T-helper 17 cell (primary cell): ENCODE measurements at regions not wholly inside any gene's neighbourhood (a gene's known extent, or its start where the extent isn't known, plus 50 kb on each side); places are given as distances from the start of the nearest gene placed in this dataset.

Experiments
- ATAC-seq: fragments of 150-1000 bp; cut with Tn5 transposase; 2 replicates; pipeline ENCODE4 v1.10.0; 2021; ENCODE audit warnings: mild to moderate bottlenecking, moderate library complexity
- DNase-seq, 3 donors: peaks; one replicate each; pipeline versions ENCODE4 v3.0.0 to v3.0.0-alpha.2; 2020 to 2021
- H3K9me3 ChIP-seq: one replicate; pipeline ENCODE4 v1.7.0; 2013; ENCODE audit warnings: low read length, mild to moderate bottlenecking; ENCODE audit not compliant: control insufficient read depth, poor library complexity, severe bottlenecking
- H3K27ac Mint-ChIP-seq: one replicate; pipeline ENCODE4 v1.8.0; 2022; ENCODE audit warnings: mild to moderate bottlenecking, moderate library complexity, mixed read lengths
- H3K27me3 Mint-ChIP-seq: one replicate; pipeline ENCODE4 v1.8.0; 2022; ENCODE audit warnings: mixed read lengths
- H3K36me3 Mint-ChIP-seq: one replicate; pipeline ENCODE4 v1.8.0; 2022; ENCODE audit warnings: low read depth, mixed read lengths
- H3K4me1 Mint-ChIP-seq: one replicate; pipeline ENCODE4 v1.8.0; 2022; ENCODE audit warnings: mild to moderate bottlenecking, mixed read lengths
- H3K4me3 Mint-ChIP-seq: one replicate; pipeline ENCODE4 v1.8.0; 2022; ENCODE audit warnings: mild to moderate bottlenecking, moderate library complexity, mixed read lengths

DNA sequence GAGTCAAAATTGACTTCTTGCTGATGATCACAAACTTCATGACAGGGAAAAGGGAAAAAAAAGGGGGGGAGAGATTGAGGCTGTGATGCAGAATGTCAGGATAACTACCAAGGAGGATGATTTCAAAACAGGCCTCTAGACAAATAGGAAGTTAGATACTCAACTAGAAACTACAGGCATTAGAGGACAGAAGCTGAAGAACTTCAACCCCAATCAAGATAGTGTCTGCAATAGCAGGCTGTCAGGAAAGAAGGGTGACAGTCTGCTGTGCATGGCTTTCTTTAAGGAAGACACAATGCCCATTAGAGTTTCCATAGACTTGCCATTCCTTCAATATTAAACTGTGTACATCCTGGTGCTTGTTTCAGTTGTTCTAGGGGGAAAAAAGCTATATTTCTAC lies 257.2 kb downstream of the TTLL7 start:
- DNase-seq (no peak), ATAC-seq (no peak)
- Mint-ChIP-seq H3K27me3 (no peaks in the 10 kb centered on the region), H3K27ac (no peak overlapping the region), H3K4me3 (no peak overlapping the region), H3K4me1 (no peaks in the 10 kb centered on the region), H3K36me3 (no peaks in the 10 kb centered on the region)
- H3K9me3 ChIP-seq, result no peaks in the 10 kb centered on the region

DNA sequence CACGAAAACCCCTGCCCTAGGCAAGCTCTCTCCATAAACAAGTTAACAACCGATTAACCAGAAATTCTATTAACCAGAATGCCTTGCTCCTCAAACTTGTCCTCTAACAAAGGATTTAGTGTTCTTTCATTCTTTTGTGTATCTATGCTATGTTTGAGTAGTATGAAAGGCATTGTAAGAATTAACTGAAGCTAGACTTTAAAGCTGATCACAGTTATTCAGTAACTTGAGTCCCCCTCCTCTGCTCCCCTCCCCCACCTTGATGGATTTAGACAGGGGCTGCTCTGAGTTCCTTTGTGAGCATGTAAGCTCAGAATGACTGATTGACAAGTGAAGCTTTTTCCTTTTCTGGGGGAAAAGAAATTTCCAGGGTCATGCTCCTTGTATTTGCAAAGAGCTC lies 257.6 kb downstream of the TTLL7 start:
- DNase-seq (no peak), ATAC-seq (no peak)
- no peaks in the 10 kb centered on the region for H3K9me3 ChIP-seq
- H3K36me3 Mint-ChIP-seq, result no peaks in the 10 kb centered on the region
- H3K4me1 Mint-ChIP-seq, result no peaks in the 10 kb centered on the region
- H3K27me3 Mint-ChIP-seq, result no peaks in the 10 kb centered on the region
- no peak overlapping the region for H3K27ac Mint-ChIP-seq
- H3K4me3 Mint-ChIP-seq, result no peak overlapping the region

DNA sequence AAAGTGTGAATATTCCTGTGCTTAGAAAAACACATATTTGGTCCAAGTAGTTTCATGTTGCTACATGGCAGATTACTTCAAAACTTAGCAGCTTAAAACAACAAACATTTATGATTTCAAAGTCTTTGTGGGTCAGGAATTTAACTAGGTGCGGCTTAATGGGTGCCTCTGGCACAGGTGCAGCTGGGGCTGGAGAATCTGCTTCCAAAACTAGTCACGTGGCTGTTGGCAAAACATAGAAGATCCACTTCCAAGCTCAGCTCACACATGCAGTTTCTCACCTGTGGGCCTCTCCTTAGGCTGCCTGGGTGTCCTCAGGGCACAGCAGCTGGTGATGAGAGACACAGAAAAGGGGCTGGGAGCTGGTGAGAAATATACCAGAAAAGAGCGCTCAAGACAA lies 263.4 kb downstream of the TTLL7 start:
- H3K9me3 ChIP-seq, result no peaks in the 10 kb centered on the region
- Mint-ChIP-seq H3K27me3 (no peaks in the 10 kb centered on the region), H3K4me1 (no peaks in the 10 kb centered on the region), H3K36me3 (no peaks in the 10 kb centered on the region), H3K27ac (no peak overlapping the region), H3K4me3 (no peak overlapping the region)
- DNase-seq (no peak), ATAC-seq (no peak)

DNA sequence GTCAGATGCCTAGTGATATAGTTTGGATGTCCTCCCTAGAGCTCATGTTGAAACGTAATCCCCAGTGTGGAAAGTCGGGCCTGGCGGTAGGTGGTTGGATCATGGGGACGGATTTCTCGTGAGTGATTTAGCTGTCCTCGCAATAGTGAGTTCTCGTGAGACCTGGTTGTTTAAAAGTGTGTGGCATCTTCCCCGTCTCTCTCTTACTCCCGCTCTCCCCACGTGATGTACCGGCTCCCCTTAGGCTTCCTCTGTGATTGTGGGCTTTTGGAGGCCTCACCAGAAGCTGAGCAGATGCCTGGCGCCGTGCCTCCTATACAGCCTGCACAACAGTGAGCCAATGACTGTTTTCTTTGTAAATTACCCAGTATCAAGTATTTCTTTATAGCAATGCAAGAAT lies 264.5 kb downstream of the TTLL7 start:
- no peaks in the 10 kb centered on the region for H3K9me3 ChIP-seq
- DNase-seq, result no peak
- no peak for ATAC-seq
- Mint-ChIP-seq H3K4me1 (no peaks in the 10 kb centered on the region), H3K27me3 (no peaks in the 10 kb centered on the region), H3K4me3 (no peak overlapping the region), H3K36me3 (no peaks in the 10 kb centered on the region), H3K27ac (no peak overlapping the region)

DNA sequence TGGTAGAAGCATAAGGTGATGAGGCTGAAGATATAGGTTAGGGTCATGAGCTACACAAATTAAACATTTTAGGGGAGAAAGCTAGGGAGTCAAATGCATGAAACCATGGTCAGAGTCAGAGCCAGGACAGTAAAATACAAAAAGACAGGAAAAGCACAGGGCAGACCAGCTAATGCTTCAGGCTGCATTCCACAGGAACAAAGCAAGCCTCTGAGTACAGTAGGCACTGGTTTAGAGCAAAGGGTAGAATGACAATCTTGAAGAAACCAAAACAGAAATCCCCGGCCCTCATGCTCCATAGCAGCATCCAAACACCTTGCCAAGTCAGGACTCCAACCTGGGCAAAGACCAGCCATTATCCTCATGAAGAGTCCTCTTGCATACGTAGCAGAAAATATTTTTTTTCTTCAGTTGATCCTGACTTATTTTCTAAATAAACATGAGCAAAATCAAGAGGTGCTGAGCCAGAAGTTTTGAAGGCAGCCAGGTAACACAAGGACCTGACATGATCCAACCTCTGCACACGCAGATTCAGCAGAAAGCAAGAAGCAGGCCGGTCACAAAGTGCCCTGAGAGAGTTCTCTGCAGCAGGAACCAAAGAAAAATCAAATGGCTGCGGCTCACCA lies 273.1 kb downstream of the TTLL7 start:
- H3K27ac Mint-ChIP-seq, result no peak overlapping the region
- no peaks in the 10 kb centered on the region for H3K4me1 Mint-ChIP-seq
- H3K36me3 Mint-ChIP-seq, result no peaks in the 10 kb centered on the region
- no peaks in the 10 kb centered on the region for H3K9me3 ChIP-seq
- no peak overlapping the region for H3K4me3 Mint-ChIP-seq
- DNase-seq, result no peak
- no peak for ATAC-seq
- H3K27me3 Mint-ChIP-seq, result no peaks in the 10 kb centered on the region

DNA sequence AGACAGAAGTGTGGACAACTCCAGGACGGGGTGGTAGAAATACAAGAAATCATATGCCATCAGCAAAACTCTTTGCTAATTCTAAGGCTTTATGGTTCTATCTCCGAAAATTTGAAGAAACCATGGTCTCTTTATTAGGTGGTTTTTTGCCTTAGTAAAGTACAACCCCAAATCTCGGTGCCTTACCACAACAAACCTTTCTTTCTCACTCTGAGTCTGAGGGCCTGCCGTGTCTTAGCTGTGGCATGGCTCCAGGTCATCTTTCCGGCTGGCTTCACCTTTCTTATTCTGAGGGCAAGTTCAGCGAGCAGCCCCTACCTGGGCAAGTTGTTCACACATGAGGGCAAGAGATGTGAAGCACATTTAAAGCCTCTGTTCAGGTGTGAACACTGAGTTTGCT lies 280.6 kb downstream of the TTLL7 start:
- DNase-seq (no peak), ATAC-seq (no peak)
- Mint-ChIP-seq H3K36me3 (no peaks in the 10 kb centered on the region), H3K4me1 (no peaks in the 10 kb centered on the region), H3K27ac (no peak overlapping the region), H3K27me3 (no peaks in the 10 kb centered on the region), H3K4me3 (no peak overlapping the region)
- H3K9me3 ChIP-seq, result no peaks in the 10 kb centered on the region

DNA sequence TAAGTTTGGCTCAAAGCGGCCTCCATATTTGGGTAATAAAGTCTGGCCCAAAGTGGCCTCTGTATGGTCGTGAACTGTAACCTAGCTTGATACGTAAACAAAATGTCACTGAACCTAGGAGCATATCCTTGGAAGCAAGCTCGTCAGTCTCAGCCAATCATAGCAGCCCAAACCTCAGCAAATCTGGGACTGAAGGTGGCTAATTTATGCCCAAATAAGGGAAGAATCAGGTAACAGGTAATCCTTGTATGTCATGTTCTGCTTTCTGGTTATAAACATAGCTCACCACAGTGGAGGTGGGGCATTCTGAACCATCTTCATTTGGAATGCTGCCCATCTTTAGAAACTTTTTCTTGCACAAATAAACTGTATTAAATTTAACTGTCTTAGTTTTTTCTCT lies 281.1 kb downstream of the TTLL7 start:
- Mint-ChIP-seq H3K36me3 (no peaks in the 10 kb centered on the region), H3K4me3 (no peak overlapping the region), H3K4me1 (no peaks in the 10 kb centered on the region), H3K27ac (no peak overlapping the region), H3K27me3 (no peaks in the 10 kb centered on the region)
- ATAC-seq (no peak), DNase-seq (no peak)
- no peaks in the 10 kb centered on the region for H3K9me3 ChIP-seq

DNA sequence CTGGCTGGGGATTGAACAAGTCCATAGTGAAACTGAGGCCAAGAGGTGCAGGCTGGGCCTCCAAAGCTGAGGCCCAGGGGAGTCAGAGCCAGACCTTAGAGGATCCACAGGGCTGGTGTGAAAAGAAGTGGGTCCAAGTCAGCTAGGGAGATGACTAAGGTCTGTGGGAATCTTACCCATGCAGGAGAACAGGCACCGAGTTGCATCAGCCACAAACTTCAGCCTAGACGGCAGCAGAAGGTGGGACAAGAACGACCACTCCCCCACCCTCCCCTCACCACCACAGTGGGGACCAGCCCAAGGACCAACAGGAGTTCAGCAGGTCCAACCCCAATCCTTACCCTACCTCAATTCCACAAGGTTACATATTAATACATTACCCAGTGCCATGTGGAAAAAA lies 282.3 kb downstream of the TTLL7 start:
- ATAC-seq (no peak), DNase-seq (no peak)
- no peaks in the 10 kb centered on the region for H3K9me3 ChIP-seq
- no peaks in the 10 kb centered on the region for H3K27me3 Mint-ChIP-seq
- H3K36me3 Mint-ChIP-seq, result peaks cover 2% of the 10 kb centered on the region
- no peak overlapping the region for H3K4me3 Mint-ChIP-seq
- H3K27ac Mint-ChIP-seq, result no peak overlapping the region
- H3K4me1 Mint-ChIP-seq, result no peaks in the 10 kb centered on the region

DNA sequence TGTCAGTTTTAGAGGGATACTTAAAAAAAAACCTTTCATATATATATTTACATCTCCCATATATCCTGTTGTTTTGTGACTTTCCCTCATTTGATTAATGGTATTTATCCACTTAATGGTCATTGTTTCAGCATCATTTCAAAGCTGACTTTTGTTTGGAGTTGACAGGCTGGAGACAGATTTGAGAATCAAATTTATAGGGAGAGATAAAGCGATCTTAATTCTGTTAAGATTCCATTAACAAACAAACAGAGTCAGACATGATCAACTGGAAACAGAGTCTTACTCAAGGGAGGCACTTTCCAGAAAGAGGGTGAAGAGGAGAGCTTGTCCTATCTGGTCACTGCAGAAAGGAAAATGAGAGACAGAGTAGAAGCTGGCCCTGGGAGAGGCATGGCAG lies 283.4 kb downstream of the TTLL7 start:
- H3K27me3 Mint-ChIP-seq, result no peaks in the 10 kb centered on the region
- peaks cover 2% of the 10 kb centered on the region for H3K36me3 Mint-ChIP-seq
- no peaks in the 10 kb centered on the region for H3K9me3 ChIP-seq
- ATAC-seq, result no peak
- no peak overlapping the region for H3K27ac Mint-ChIP-seq
- no peaks in the 10 kb centered on the region for H3K4me1 Mint-ChIP-seq
- DNase-seq, result no peak
- no peak overlapping the region for H3K4me3 Mint-ChIP-seq

DNA sequence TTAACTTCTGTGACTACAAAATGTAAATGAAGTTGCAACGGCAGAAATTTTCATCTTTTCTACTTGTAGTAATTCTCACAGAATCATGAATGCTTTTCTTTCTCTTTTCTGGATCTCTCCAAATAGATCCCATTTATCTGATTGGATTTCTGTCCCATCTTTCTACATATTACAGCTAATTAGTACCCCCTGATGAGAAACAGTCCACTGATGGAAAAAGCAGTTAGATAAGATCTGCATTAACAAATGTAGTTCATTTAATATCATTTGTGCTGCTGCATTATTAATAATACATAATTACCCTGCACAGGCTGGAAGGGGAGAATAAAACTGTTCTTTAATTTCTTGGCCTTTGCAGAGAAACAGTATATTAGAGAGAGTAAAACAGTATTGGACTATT lies 289.3 kb downstream of the TTLL7 start:
- DNase-seq (no peak), ATAC-seq (no peak)
- H3K4me1 Mint-ChIP-seq, result no peaks in the 10 kb centered on the region
- H3K27ac Mint-ChIP-seq, result no peak overlapping the region
- H3K27me3 Mint-ChIP-seq, result no peaks in the 10 kb centered on the region
- peaks cover 2% of the 10 kb centered on the region for H3K36me3 Mint-ChIP-seq
- no peaks in the 10 kb centered on the region for H3K9me3 ChIP-seq
- no peak overlapping the region for H3K4me3 Mint-ChIP-seq

DNA sequence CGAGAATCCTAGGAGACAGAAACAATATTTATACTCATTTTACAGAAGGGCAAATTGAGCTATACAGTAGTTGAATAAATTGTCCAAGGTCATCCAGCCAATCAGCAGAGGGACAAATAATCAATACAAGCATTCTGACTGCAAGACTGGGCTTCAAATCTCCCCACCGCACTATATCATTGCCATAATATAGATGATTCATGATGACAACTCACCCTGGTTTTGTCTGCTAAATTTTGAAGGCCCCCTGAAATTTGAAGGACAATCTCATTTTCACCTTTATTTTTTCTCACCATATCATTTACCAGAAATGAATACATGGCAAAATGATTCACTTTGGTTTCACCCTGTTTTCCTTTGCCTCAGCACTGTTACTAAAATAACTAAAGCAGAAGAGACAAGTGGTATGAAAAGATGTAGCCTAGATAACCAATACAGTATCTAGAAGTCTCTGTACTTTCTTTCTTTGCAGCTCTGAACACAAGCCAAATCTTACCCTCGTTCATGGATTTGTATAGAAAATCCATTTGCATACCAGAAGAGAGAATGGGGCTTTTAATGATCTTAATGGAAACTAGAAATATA lies 292.5 kb downstream of the TTLL7 start:
- DNase-seq (no peak), ATAC-seq (no peak)
- Mint-ChIP-seq H3K27ac (no peak overlapping the region), H3K4me1 (peaks cover 2% of the 10 kb centered on the region), H3K27me3 (no peaks in the 10 kb centered on the region), H3K36me3 (no peaks in the 10 kb centered on the region), H3K4me3 (no peak overlapping the region)
- H3K9me3 ChIP-seq, result no peaks in the 10 kb centered on the region

DNA sequence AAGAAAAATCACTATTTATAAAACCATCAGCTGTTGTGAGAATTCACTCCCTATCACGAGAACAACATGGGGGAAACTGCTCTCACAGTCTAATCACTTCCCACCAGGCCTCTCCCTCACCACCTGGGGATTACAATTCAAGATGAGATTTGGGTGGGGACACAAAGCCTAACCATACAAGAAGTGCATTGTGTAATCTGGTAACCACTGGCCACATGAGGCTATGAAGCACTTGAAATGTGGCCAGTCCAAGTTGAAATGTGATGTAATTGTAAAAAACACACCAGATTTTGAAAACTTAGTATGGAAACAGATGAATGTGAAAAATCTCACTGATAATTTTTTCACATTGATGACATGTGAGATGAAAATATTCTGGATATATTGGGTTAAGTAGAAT lies 293.8 kb downstream of the TTLL7 start:
- no peaks in the 10 kb centered on the region for H3K27me3 Mint-ChIP-seq
- H3K9me3 ChIP-seq, result no peaks in the 10 kb centered on the region
- peaks cover 2% of the 10 kb centered on the region for H3K4me1 Mint-ChIP-seq
- H3K4me3 Mint-ChIP-seq, result no peak overlapping the region
- H3K36me3 Mint-ChIP-seq, result no peaks in the 10 kb centered on the region
- ATAC-seq (no peak), DNase-seq (no peak)
- no peak overlapping the region for H3K27ac Mint-ChIP-seq

DNA sequence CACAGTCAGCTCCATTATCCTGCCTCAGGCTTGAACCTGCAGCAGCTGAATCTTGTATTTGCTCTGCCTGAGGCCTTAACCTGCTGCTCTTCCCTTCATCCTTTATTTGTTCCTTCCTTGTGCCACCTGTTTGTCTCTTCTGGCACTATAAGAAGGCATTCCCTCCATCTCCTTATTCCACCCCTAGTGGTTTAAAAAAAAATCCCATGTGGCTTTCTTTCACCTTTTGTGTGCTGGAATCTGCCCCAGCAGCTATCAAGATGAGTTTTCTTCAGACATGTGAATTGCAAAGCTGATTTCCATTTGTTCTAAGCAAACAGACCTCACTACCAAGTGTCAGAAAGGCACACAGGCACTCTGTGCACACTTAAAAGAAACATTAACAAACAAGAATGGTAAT lies 294.6 kb downstream of the TTLL7 start:
- Mint-ChIP-seq H3K4me1 (peaks cover 2% of the 10 kb centered on the region), H3K4me3 (no peak overlapping the region), H3K27me3 (no peaks in the 10 kb centered on the region), H3K36me3 (no peaks in the 10 kb centered on the region), H3K27ac (no peak overlapping the region)
- no peak for ATAC-seq
- DNase-seq, result no peak
- H3K9me3 ChIP-seq, result no peaks in the 10 kb centered on the region

DNA sequence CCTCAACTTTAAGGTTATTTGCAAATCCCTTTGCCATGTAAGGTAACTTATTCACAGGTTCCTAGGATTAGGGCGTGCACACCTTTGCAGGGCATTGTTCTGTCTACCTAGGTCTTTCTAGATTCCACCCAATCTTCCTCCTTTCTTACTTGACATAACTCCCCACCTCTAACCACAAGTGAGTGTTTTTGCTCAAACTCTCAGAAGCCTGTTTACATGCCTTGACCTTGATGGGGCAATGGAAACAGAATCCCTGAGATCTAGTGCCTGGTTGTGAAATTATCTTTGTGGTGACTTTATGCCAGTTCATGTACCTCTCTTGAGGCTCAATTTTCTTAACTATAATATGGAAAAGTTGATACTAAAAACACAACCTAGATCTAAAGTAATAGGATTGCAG lies 296.6 kb downstream of the TTLL7 start:
- Mint-ChIP-seq H3K4me3 (no peak overlapping the region), H3K4me1 (peaks cover 2% of the 10 kb centered on the region), H3K36me3 (peaks cover under 1% of the 10 kb centered on the region), H3K27me3 (no peaks in the 10 kb centered on the region), H3K27ac (no peak overlapping the region)
- peaks cover 2% of the 10 kb centered on the region for H3K9me3 ChIP-seq
- DNase-seq, result no peak
- no peak for ATAC-seq
